GM18502 (cell line): ENCODE measurements at regions not wholly inside any gene's neighbourhood (a gene's known extent, or its start where the extent isn't known, plus 50 kb on each side); places are given as distances from the start of the nearest gene placed in this dataset.

Experiments used
- ATAC-seq: cut with Tn5 transposase; IDR thresholded peaks from one replicate; pipeline ENCODE4 v1.9.1; 2021; ENCODE audit warnings: mild to moderate bottlenecking; ENCODE audit not compliant: unreplicated experiment, poor library complexity

- no peak for ATAC-seq
Observed at GRCh38 chr11:11757909-11758308, 83.9 kb upstream of the USP47 start.

- no peak for ATAC-seq
Observed at GRCh38 chr11:11756718-11757117, 85.1 kb upstream of the USP47 start.

DNA sequence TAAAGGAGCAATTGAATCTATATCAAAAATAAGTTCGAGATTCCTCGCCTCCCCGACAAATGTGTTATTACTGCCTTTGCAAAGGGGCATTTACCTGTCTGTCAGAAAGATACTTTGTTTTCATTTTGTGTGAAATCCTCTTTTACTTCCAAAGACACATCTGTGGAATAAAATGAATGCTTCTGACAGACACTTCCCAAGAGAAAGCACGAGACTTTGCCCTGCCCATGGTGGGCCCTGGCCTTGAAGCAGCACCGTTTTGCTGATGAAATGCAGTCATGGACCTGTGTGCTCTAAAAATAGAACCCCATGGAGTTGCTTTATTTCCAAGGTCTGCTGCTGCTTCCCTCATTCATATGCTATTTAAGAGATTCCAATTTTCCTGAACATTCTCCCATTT, 85.9 kb upstream of the USP47 start:
- no peak for ATAC-seq

DNA sequence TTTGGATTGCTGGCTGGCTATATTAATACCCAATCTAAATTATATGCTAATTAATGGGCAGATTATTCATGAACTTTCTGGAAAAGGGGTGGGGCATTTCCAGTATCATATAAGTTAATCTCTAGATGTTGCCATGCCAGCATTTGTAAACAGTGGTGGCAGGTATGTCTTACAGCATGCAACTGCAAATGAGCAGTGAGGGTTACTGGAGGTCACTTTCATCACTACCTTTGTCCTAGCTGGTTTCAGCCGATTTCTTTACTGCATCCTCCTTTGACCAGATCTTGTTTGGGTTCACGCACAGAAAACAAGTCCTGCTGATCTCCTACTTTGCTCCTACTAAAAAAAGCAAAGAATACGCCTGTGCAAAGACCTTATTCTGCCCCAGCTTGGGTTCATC, 89.1 kb upstream of the USP47 start:
- no peak for ATAC-seq

GRCh38 chr11:11750017-11750878, 91.5 kb upstream of the USP47 start:
- ATAC-seq = no peak

DNA sequence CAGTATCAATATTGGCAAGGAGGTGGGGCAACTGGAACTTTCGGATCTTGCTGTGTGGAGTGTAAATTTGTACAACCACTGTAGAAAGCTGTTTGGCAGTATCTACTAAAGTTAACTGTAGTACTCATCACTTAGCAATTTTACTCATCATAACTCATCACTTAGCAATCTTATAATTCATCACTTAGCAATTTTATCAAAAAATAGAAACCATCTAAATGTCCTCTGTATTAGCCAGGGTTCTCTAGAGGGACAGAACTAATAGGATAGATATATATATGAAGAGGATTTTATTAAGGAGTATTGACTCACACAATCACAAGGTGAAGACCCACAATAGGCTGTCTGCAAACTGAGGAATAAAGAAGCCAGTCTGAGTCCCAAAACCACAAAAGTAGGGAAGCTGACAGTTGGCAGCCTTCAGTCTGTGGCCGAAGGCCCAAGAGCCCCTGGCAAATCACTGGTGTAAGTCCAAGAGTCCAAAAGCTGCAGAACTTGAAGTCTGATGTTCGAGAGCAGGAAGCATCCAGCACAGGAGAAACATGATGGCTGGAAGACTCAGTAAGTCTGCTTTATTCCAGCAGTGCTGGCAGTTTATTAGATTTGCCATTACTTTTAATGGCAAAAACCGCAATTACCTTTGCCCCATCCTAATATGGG, 92.9 kb upstream of the USP47 start:
- ATAC-seq = no peak

DNA sequence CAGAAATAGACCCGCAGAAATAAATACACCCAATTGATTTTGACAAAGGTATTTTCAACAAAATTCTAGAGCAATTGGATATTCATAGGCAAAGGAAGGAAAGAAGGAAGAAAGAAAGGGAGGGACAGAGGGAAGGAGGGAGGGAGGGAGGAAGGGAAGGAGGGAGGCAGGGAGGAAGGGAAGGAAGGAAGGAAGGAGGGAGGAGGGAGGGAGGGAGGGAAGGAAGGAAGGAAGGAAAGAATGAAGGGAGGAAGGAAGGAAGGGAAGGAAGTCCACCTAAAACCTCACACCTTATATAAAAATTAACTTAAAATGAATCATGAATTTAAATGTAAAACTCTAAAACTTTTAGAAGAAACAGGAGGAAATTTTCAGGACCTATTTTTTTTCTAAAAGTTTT, 94.2 kb upstream of the USP47 start:
- ATAC-seq = no peak

GRCh38 chr11:11746449-11746848, 95.3 kb upstream of the USP47 start:
- no peak for ATAC-seq

DNA sequence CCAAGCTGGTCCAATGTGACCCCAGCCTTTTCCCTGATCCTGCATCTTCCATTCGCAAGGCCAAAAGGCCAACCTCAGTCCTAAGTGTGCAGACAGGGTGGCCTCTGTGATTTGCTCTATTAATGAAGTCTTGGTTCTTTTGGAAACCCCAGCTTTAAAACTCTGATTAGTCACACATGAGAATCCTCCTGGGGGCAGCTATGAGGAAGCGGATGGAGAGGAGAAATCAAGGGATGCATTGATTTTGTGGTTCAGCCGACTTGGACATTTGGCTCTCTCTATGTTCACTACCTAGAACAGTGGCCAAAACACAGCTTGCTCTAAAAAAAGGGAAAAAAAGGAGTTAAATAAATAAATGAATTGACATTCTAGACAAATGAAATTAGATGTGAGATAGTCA, 98.6 kb upstream of the USP47 start:
- ATAC-seq = no peak

DNA sequence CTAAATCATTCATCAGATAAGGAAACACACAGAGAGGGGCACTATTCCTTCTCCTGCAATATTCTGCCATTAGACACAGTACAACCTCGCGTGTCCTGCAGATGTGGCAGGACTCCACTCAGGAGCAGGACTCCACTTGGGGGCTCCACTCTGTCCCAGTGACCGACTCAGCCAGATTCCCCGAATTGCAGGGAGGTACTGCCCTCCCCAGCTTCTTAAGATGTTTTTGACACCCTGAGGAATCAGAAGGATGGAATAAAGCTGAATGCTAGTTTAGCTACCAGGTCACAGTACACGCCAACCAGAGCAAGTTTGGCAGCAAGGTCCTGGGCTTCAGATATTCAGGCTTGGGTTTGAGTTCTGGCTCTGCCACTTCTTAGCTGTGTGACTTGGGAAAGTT, 99.3 kb upstream of the USP47 start:
- no peak for ATAC-seq

GRCh38 chr11:11740836-11741235, 100.9 kb upstream of the USP47 start:
- ATAC-seq = no peak

- no peak for ATAC-seq
Observed at GRCh38 chr11:11740073-11740702, 101.6 kb upstream of the USP47 start.

GRCh38 chr11:11738370-11738769, 103.4 kb upstream of the USP47 start:
- no peak for ATAC-seq

DNA sequence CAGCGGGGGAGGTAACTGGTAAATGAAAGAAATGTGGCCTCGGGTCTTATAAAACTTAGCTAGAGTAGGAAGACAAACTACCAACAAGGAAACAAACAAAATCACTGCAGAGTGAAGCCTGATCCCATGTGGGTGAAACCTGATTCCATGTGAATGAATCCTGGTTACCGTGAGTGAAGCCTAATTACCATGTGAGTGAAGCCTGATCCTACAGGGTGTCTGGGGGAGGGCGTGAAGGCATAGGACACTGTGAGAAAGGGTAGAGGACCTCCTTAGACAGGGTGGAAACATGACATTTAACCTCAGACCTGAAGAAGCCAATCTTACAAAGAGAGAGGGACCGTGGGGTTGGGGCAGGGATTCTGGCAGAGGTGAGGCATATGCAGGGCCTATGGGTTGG, 106.2 kb upstream of the USP47 start:
- ATAC-seq = no peak

- no peak for ATAC-seq
Observed at GRCh38 chr11:11733246-11733747, 108.5 kb upstream of the USP47 start.

DNA sequence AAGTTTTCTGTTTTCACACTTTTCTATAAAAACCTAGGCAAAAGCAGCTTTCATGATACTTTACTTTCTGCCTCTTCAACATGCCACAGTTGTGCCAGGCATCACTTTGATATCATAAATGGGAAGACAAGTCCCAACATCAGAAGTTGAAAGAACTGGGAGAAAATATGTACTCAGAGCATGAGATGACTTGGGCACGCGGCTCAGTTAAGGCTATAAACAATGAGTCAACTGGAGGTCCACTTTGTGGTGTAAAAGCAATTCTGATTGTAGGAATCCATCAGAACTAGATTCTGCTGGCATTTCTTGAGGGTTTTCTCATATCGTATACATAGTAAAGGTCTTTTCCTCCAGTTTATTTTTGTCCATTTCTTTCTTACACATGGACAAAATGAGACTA, 109.7 kb upstream of the USP47 start:
- no peak for ATAC-seq

DNA sequence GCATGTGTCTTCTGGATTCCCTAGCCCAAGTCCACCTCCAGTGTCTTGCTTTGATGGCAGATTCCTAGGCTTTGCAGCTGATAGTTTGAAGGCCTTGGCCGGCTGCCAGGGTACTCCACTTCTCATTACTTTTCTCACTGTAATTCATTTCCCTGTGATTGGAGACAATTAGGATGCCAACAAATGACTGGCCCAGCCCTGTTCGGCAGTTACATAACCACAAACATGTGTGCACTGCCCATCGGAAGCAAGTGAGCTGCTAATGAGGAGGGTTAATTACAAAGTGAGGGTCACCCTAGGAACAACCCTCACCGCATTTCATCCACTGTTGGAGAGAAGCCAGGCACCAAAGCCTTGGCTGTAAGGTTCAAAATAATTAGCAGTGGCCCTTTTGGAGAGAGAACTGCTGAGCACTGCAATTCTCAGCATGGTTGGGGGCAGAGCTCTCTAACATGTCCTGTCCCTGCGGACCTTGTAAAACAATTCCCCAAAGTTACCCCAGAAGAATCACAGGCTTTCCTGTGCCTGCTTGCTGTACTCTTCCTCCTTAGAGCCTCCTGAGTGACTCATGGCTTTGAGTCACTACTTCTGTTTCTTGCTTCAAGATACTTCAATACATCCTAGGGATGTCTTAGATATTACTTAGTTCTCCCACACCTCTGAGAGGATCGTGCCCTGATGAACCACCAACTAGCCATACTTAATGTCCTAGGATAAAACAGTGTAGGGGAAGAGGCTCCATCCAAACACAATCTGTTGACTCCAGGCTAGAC, 109.7 kb upstream of the GALNT18 start:
- no peak for ATAC-seq

- no peak for ATAC-seq
Observed at GRCh38 chr11:11728386-11728785, 106.6 kb upstream of the GALNT18 start.

DNA sequence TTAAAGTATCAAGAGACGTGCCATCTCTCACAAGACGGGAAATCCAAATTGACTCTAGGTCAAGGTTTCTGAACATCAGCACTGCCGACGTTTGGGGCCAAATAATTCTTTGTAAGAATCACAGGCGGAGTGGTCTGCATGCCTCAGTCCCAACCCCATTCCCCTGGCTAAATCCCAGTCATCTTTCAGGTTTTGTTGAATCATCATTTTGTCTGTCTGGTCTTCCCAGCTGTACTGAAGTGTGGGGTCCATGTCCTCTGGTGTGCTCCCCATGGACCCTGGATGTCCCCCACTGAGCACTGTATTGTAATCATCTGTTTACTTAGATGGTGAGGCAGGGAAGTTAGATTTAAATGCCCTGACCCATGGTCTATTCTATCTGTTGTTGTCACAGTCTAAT, 103.6 kb upstream of the GALNT18 start:
- ATAC-seq = no peak

- no peak for ATAC-seq
Observed at GRCh38 chr11:11724994-11725393, 103.2 kb upstream of the GALNT18 start.

DNA sequence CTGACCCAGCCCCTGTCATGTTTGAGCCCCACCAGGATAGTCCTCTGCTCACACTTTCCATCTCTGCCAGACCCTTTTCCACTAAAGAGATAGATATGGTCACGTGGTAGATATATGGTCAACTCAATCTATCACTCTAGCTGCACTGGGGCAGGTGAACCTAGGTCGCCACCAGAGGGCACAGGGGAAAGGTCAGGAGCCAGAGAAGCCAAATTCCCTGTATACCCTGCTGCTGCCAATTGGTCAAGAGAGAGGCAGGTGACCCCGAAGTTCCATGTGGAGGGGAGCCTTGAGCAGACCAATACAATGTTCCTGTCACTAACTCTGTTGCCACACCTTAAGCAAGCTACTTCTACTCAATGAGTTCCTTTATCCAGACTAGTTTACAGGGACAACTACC, 101.1 kb upstream of the GALNT18 start:
- ATAC-seq = no peak
